GM19023 (cell line): ENCODE measurements at regions not wholly inside any gene's neighbourhood (a gene's known extent, or its start where the extent isn't known, plus 50 kb on each side); places are given as distances from the start of the nearest gene placed in this dataset.
"Not testable (repeated sequence)": the region's sequence is repeated elsewhere in the genome, so short reads cannot be mapped to it uniquely, and the experiment has no call there.

ENCODE experiments used
- ATAC-seq: cut with Tn5 transposase; IDR thresholded peaks from one replicate; pipeline ENCODE4 v1.9.1; 2021; ENCODE audit warnings: mild to moderate bottlenecking, moderate library complexity; ENCODE audit not compliant: unreplicated experiment

DNA sequence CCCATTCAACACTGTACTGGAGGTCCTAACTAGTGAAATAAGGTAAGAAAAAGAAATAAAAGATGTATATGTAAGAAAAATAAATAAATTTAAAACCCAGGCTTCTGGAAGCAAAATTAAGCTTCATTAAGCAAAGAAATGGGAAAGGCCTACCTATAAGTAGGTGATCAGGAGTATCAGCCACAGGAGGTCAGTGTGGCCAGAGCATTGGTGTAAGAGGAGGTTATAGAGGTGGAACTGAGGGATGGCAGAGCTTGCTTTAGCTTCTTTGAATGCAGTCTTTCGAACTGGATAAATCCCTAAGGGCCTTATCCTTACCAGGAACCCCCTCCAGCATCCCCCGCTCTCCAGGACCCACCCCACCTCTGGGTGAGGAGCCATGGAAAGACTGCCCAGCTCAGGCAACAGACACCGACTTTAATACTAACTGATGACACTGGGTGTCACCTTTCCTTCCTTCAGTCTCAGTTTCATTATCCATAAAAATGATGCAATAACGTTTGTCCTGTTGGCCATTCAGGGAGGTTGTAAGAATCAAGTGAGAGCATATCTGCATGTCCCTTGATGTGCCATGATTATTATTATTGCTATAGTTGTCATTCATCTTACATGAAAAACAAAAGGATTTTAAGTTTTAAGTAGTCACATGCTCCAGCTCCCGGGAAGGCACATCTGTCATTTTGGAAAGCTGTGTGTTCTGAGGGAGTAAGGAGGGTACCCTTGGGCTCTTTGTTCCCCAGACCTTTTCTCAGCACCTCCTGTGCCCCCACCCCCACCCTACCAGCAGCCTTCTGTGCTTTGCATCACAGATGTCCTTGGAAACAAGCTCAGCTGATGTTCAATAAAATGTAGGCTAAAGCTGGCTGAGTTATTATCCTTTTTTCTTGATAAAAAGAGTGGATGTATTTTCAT is 50.8 kb upstream of the CTNNA1 start:
- ATAC-seq: no peak

DNA sequence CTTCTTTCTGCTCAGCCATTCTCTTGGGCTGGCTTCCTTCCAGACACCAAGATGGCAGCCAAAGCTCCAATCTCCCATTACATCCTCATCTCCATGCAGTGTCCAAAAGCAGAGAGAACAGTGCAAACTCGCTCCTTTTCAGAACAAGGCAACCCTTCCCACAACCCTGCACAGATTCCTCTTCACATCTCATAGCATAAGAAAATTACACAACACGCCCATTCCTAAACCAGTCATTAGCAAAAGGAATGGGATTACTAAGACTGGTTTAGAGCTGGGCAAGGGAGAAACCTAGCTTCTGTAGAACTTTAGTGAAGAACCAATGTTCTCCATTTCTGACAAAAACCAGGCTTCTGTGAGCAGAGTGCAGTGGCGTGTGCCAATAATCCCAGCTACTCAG is 51.5 kb upstream of the CTNNA1 start:
- ATAC-seq: no peak

DNA sequence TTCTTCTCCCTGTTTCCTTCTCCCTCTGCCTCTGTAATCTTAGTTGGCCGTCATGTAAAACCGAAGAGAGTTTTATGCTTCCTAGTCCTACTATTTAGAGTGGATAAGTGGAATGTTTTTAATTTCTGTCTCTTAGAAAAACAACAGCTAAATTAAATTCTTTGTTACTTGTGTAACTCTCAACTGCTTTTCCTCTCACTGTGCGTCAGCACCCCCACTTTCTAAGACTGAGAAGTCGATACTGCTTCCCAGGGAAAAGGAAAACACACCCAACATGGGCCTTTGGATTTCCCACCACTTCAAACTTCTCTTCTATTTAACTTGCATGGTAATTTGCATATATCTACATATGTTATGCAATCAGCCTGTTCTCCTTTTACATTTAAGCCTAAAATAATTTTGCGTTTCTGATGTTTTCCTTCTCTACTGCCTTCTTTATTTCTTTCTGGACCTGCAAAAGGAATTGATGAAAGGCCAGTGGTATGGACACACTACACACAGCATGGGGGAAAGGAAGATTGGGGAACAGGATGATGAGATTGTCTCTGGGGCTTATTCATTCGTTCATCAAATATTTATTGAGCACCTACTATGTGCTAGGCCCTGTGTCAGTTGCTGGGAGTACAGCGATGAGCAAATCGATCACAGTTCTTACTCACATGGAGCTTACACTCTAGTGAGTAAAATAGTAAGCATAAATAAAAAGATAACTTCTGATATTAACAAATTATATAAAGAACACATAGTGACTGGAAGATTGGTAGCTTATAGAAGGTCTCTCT is 52.5 kb upstream of the CTNNA1 start:
- ATAC-seq: no peak

DNA sequence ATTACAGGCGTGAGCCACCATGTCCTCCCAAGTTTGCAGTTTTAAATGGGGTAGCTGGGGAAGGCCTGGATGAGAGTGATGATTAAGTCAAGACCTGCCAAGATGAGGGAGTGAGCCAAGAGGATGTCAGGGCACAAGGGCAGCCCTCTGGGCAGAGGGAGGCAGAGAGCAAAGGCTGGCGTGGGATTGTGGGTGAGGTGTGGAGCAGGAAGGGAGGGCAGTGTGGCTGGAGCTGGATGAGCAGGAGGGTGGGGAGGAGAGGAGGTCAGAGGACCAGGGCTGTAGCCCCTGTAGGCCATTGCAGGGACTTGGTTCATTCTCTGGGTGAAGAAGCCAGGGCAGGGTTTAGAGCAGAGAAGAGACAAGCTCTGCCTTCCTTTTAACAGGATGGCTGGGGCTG is 53.7 kb upstream of the CTNNA1 start:
- ATAC-seq: no peak

DNA sequence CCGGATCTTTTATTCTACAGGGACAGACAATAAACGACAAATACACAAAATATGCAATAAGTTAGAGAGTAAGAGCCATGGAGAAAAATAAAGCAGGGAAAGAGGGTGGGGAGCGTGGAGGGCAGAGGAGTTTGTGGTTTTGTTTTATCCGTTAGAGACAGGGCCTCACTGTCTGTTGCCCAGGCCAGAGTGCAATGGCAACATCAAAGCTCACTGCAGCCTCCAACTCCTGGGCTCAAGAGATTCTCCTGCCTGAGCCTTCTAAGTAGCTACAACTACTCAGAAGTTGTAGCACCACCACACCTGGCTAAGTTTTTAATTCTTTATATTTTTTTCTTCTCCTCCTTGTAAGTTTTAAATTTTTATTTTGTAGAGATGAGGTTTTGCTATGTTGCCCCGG is 54.5 kb upstream of the CTNNA1 start:
- no peak for ATAC-seq

DNA sequence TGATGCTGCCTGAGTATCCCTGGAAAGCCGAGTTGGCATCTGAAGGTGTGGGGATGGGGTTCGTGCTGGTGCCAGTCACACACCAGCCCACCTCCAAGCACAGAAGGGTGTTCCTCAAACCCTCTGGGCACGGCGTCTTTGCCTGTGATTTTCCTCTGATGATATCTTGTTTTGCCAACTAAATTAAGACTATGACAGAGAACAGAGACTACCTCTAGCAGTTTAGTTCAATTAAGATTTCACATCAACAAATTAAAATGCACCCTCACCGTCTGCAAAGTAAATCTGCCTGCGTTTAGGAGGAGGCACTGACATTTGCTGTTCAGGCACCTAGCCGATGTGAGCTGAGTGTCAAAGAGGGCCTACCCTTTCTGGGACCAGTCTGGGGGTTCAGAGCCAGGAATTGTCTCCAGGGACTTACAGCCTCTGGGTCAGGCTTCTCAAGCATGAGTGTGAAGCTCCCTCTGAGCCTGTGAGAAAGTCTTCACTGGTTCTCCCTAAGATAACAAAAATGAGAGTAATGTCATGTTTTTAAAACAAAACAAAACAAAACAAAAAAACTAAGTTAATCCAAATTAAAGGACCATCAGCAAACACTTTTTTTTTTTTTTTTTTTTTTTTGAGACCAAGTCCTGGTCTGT is 55.4 kb upstream of the CTNNA1 start:
- ATAC-seq: no peak

DNA sequence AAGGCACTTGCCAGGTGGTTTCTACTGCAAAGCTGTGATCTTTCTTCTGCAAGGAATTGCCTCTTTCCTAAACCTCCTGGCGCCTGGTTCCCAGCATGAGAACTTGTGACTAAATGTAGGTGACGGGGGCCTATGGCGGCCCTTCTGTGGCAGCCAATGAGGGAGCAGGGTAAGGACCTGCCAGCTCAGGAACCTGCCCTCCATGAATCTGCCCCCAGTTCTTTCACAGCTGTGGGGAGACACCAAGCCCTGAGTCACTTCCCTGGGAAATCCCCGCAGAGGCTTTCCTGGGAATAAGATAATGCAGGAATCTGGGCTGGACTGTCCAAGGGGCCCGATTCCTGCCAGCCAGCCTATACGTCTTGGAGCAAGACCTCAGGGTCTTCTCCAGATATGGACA is 56.7 kb upstream of the CTNNA1 start:
- ATAC-seq: no peak

DNA sequence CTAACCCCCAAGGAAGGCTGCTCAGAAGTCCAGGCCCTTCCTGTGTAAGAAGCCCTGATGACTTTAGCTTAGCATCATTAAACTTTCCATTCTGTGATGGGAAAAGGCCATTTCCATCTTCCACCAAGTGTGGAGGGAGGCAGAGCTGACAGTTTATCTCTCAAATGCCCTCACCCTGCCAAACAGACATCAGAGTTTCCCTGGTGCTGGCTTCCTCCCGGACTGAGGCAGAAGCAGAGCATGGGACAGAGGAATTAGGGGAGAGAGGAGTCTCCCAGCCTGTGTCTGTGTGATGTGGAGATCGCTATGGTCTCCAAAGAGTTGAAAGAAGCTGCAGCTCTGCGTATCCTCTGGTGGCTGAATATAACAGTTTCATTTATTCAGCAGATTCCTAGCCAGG is 57.4 kb upstream of the CTNNA1 start:
- no peak for ATAC-seq

DNA sequence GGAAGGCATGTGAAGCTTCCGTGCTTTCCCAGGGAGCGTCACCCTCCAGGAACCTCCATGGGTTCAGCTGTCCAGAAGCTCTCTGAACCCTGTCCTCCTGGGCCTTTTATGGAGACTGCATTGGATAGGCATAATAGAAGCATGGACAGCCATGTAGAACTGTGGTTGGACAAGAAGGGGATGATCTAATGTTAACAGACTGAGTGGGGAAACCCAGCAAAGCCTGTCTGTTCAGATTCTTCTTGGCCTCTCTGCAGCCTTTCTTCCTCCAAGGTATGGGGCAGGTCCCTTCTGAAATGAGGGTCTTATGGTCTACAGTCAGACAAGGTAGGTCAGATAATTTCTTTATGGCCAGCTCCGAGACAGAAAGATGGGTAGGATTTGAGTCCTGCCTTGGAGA is 59.1 kb upstream of the CTNNA1 start:
- no peak for ATAC-seq

DNA sequence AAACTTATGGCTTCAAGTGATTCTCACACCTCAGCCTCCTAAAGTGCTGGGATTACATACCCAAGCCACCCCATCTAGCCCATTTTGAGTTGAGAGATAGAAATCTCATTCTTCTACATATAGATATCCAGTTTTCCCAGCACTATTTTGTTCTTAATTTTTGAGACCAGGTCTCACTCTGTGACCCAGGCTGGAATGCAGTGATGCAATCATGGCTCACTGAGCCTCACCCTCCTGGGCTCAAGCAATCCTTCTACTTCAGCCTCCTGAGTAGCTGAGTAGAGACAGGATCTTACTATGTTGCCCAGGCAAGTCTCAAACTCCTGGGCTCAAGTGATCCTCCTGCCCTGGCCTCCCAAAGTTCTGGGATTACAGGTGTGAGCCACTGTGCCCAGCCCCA is 60.9 kb upstream of the CTNNA1 start:
- ATAC-seq: no peak

DNA sequence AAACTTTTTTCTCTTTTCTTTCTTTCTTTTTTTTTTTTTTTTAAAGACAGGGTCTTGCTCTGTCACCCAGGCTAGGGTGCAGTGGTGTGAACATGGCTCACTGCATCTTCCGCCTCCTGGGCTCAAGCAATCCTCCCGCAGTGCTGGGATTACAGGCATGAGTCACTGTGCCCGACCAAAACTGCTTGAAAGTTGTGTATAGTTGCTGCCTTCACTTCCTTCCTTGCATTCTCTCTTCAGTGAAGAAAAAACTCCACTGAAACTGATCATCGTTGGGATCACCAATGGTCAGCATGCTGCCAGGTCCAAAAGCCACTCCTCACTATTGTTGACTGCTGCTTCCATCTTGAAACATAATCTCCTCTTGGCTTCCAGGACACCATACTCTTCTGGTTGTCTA is 66.6 kb upstream of the CTNNA1 start:
- ATAC-seq: no peak

DNA sequence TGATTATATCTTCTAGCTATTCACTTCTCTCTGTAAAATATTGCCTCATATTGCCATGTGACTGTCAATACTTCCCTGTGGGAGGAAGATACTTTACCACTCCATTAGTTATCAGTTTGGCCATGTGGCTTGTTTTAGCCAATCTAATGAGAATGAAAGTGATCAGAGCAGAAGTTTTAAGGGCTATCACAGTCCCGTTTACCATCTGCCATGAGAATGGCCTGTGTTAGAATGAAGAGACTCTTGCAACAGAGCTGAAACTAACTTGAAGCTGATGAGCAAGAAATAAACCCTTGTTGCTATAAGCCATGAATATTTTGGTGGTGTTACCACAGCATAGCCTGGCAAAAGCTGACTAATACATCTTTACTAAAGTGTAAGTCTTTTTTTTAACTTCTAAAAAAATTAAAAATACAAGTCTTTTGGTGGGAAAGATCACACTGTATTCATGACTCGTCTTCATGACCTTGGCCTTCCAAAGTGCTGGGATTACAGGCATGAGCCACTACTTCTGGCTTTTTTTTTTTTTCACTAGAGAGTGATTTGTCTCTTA is 68.0 kb upstream of the CTNNA1 start:
- ATAC-seq: no peak

DNA sequence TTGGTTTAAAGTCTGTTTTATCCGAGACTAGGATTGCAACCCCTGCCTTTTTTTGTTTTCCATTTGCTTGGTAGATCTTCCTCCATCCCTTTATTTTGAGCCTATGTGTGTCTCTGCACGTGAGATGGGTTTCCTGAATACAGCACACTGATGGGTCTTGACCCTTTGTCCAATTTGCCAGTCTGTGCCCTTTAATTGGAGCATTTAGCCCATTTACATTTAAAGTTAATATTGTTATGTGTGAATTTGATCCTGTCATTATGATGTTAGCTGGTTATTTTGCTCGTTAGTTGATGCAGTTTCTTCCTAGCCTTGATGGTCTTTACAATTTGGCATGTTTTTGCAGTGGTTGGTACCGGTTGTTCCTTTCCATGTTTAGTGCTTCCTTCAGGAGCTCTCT is 70.8 kb upstream of the CTNNA1 start:
- ATAC-seq: not testable (repeated sequence)

DNA sequence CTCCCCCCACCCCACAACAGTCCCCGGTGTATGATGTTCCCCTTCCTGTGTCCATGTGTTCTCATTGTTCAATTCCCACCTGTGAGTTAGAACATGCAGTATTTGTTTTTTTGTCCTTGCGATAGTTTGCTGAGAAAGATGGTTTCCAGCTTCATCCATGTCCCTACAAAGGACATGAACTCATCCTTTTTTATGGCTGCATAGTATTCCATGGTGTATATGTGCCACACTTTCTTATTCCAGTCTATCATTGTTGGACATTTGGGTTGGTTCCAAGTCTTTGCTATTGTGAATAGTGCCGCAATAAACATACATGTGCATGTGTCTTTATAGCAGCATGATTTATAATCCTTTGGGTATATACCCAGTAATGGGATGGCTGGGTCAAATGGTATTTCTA is 74.4 kb upstream of the CTNNA1 start:
- ATAC-seq: not testable (repeated sequence)

DNA sequence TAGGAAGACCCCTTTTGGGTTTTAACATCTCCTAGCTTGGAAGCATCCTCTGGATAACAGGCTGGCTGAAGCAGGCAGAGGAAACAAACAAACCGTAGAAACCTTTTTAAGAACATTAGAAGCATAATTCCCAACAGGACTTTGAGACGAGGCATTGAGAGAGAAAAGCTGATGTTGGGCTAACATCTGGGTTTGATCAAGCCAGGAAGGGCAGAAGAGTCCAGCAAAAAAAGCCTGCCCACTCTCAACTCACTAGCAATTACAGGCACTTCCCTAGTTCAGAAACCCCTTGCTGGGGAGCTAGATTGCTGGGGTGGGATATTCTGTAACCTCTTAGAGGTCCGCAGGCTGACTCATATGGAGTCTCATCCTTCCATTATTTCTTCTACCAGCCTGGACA is 75.4 kb upstream of the CTNNA1 start:
- no peak for ATAC-seq

DNA sequence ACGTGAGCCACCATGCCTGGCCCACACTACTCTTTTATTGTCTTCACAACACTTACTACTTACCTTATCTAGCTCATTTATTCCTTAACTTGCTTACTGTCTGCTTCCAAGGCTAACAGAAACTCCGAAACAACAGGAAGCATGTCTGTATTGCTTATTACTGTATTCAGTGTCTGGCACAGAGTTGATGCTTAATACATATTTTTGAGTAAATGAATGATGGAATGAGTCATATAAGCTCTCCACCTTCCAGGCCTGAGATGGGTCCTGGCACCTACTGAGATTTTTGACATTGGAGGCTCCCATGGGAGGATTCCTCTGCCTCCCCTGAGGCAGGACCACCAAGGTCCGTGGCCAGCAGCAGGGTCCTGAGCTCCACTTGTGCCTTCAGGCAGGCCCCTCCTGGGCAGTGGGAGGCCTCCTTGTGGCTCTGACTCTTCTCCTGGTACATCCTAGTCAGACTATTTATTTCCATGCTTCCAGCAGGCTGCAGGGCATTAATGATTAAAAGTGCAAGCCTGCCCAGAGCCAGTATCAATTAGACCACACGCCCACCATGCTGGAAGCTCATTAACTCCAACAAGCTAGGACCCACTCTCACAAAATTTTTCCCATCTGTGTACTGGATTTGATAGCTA is 76.5 kb upstream of the CTNNA1 start:
- no peak for ATAC-seq

DNA sequence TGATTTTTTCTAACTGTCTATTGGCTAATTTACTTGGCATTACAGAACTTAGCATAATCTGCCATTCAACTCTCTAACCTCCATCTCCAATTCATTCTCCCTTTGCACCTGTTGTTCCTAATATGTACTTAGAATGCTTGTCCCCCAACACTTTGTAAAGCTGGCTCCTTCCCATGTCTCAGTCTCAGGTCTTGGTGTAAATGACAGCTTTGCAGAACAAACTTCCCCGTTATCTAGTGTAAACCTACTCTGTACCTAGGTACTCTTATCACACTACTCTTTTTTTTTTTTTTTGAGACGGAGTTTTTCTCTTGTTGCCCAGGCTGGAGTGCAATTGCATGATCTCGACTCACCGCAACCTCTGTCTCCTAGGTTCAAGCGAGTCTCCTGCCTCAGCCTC is 77.2 kb upstream of the CTNNA1 start:
- ATAC-seq: no peak

DNA sequence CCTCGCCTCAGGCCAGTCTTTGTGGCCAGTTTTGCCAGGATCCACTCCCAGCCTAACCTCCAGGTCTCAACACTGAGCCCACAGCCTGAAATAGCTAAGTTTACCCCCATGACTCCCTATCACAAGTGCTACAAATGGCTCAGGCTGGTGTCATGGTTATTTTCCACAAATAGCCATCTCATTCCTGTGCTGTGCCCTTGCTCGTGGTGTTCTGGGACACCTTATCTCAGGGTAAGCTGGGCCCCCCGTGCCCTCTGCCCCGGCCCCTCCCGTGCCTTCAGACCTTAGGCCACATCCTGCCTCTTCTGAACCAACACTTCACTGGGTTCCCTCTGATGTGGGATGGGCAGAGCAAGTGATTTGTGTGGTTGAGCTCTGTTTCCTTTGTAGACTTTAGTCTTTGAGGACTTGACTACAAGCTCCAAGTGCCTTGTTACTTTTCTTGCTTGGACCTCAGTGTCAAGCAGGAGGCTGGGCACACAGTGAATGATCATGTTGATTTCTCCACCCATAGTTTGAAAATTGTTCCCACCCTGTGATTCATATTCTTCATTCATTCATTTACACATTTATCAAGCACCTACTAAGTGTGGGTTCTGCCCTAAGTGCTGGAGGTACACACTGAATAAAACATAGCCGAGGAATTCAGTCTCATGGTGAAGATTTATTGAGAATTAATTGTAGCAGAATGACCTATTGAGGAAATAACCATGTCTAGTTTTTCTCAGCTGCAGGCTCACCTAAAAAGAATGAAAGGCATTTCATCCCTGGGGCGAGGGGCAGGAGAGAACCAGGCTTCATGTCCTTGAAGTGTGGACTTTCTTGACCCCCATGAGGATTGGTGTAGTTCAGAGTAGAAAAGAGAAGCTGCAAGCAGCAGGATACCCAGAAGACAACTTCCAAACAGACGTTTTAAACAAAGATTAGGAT is 84.5 kb upstream of the CTNNA1 start:
- no peak for ATAC-seq

DNA sequence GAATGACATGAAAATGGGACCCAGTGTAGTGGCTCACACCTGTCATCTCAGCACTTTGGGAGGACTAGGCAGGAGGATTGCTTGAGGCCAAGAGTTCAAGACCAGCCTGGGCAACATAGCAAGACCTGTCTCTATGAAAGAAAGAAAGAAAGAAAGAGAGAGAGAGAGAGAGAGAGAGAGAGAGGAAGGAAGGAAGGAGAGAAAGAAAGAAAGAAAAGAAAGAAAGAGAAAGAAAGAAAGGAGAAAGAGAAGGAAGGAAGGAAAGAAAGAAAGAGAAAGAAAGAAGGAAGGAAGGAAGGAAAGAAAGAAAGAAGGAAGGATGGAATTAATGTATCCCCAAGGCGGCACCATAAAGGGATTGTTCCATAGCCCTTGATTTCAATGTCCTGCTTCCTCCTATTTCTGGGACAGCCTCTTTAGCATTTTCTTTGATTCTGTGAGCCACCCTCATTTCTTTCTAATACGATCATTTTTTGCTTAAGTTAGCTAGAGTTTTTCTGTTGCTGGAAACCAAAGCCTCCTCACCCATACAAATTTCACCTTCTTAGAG is 85.4 kb upstream of the CTNNA1 start:
- not testable (repeated sequence) for ATAC-seq
